NCI-H446 treated with DMSO at 0.1 percent for 48 hours (cell line): ENCODE measurements at regions not wholly inside any gene's neighbourhood (a gene's known extent, or its start where the extent isn't known, plus 50 kb on each side); places are given as distances from the start of the nearest gene placed in this dataset.
"Not testable (repeated sequence)": the region's sequence is repeated elsewhere in the genome, so short reads cannot be mapped to it uniquely, and the experiment has no call there.

Source experiments
- DNase-seq: peaks from one replicate; lab custom pipeline; 2025; lab: John Stamatoyannopoulos, UW

GRCh38 chr18:60202708-60203107 is 169.9 kb downstream of the MC4R start:
- DNase-seq: no peak

GRCh38 chr18:60200558-60200957 is 172.0 kb downstream of the MC4R start:
- no peak for DNase-seq

GRCh38 chr18:60199505-60199904 is 173.1 kb downstream of the MC4R start:
- DNase-seq: no peak

- no peak for DNase-seq
Observed at GRCh38 chr18:60197671-60198462, 174.7 kb downstream of the MC4R start.

- no peak for DNase-seq
Observed at GRCh38 chr18:60196836-60197606, 175.6 kb downstream of the MC4R start.

- no peak for DNase-seq
Observed at GRCh38 chr18:60193780-60194179, 178.8 kb downstream of the MC4R start.

GRCh38 chr18:60191926-60192325 is 180.6 kb downstream of the MC4R start:
- no peak for DNase-seq

GRCh38 chr18:60189856-60190255 is 182.7 kb downstream of the MC4R start:
- DNase-seq: no peak

GRCh38 chr18:60188958-60189357 is 183.6 kb downstream of the MC4R start:
- DNase-seq: peak; percentile 72

GRCh38 chr18:60182223-60182622 is 190.4 kb downstream of the MC4R start:
- no peak for DNase-seq

- DNase-seq: no peak
Observed at GRCh38 chr18:60180671-60181070, 191.9 kb downstream of the MC4R start.

- DNase-seq: not testable (repeated sequence)
Observed at GRCh38 chr18:60178224-60178623, 194.4 kb downstream of the MC4R start.

GRCh38 chr18:60176259-60176658 is 196.3 kb downstream of the MC4R start:
- DNase-seq: no peak

- no peak for DNase-seq
Observed at GRCh38 chr18:60174832-60175231, 197.7 kb downstream of the MC4R start.

- no peak for DNase-seq
Observed at GRCh38 chr18:60172030-60172429, 200.5 kb downstream of the MC4R start.

GRCh38 chr18:60163622-60164021 is 209.0 kb downstream of the MC4R start:
- DNase-seq: no peak

GRCh38 chr18:60162388-60162787 is 210.2 kb downstream of the MC4R start:
- DNase-seq: no peak

- no peak for DNase-seq
Observed at GRCh38 chr18:60157810-60158209, 214.8 kb downstream of the MC4R start.

- no peak for DNase-seq
Observed at GRCh38 chr18:60153376-60153775, 219.2 kb downstream of the MC4R start.

GRCh38 chr18:60149316-60149715 is 223.3 kb downstream of the MC4R start:
- no peak for DNase-seq

- DNase-seq: no peak
Observed at GRCh38 chr18:60147323-60147722, 225.3 kb downstream of the MC4R start.

- DNase-seq: no peak
Observed at GRCh38 chr18:60146220-60146960, 226.2 kb downstream of the MC4R start.

- DNase-seq: no peak
Observed at GRCh38 chr18:60145776-60146175, 226.8 kb downstream of the MC4R start.
